ENCODE measurements at regions not wholly inside any gene's neighbourhood (a gene's known extent, or its start where the extent isn't known, plus 50 kb on each side); places are given as distances from the start of the nearest gene placed in this dataset.

DNA sequence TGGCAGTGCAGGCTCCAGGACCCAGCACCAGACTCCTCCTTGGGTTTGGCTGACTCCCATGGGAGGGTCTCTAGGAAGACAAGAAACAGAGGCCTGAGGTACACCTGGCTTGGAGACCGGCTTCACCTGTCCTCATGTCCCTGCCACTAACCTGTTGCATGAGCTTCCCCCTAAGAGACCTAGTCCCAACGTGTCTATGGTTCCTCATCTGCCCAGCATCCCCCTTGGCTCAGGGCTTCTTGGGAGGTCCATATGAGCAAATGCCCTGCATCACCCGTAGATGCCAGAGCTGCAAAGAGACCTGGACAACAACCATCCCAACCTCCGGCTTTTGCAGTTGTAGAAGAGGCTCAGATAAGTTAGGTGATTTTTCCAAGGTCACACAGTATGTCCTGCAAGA is 123.5 kb downstream of the BUD13 start:
- H3K9me3 ChIP-seq = no peaks in the 10 kb centered on the region
- H3K4me1 ChIP-seq = no peaks in the 10 kb centered on the region
- no peak overlapping the region for H3K27ac ChIP-seq
- TF ChIP-seq, protein P1, sequence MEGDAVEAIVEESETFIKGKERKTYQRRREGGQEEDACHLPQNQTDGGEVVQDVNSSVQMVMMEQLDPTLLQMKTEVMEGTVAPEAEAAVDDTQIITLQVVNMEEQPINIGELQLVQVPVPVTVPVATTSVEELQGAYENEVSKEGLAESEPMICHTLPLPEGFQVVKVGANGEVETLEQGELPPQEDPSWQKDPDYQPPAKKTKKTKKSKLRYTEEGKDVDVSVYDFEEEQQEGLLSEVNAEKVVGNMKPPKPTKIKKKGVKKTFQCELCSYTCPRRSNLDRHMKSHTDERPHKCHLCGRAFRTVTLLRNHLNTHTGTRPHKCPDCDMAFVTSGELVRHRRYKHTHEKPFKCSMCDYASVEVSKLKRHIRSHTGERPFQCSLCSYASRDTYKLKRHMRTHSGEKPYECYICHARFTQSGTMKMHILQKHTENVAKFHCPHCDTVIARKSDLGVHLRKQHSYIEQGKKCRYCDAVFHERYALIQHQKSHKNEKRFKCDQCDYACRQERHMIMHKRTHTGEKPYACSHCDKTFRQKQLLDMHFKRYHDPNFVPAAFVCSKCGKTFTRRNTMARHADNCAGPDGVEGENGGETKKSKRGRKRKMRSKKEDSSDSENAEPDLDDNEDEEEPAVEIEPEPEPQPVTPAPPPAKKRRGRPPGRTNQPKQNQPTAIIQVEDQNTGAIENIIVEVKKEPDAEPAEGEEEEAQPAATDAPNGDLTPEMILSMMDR (IDR thresholded peaks at IDR 0.05) = no peak
- intact Hi-C loops (cut with DNase I) = no loop called here
- no peak overlapping the region for H3K4me3 ChIP-seq
- H3K36me3 ChIP-seq = no peaks in the 10 kb centered on the region
- H3K27me3 ChIP-seq = no peaks in the 10 kb centered on the region
- no peak for DNase-seq (ENCODE audit: low spot score in 2 of 2)

GRCh38 chr11:116648247-116649174 is 124.3 kb downstream of the BUD13 start:
- TF ChIP-seq, protein P1 (IDR thresholded peaks at IDR 0.05) = no peak
- Histone ChIP-seq H3K36me3 (no peaks in the 10 kb centered on the region), H3K4me3 (no peak overlapping the region), H3K27me3 (no peaks in the 10 kb centered on the region), H3K9me3 (no peaks in the 10 kb centered on the region), H3K4me1 (no peaks in the 10 kb centered on the region), H3K27ac (no peak overlapping the region)
- DNase-seq (ENCODE audit: low spot score in 2 of 2) = no peak
- intact Hi-C loops (cut with DNase I) = no loop called here

DNA sequence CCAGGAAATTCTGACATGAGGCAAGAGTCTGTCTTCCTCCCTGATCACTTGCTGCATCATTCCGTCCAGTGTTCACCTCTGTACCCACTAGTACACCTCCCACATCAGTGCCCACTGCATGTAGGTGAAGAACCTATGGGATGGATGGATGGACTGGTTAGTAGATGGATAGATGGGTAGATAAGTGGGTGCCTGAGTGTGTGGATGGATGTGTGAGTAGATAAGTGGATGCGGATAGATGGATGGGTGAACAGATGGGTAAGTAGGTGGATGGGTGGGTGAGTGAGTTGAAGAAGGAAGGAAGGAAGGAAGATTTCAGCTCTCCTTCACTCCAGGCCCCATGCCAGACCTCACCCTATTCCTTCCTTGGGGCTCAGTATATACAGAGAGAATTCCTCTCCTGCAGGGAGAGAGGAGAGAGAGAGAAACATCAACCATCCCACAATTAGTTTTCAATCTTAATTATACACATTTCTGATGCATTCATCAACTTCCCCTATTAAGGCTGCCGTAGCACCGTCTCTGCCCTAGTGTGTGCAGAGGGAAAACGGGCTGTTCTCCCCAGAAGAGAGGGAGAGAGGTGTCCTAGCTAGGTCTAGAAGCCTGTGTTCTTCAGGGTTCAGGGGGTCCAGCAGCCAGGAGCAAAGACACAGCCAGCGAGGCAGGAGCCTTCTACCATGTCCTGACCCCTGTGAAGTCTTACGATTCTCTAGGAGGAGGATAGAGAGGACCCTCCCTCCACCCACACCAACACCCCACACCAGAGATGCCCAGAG is 125.3 kb downstream of the BUD13 start:
- TF ChIP-seq, protein P1 (IDR thresholded peaks at IDR 0.05) = no peak
- H3K27me3 ChIP-seq = no peaks in the 10 kb centered on the region
- H3K9me3 ChIP-seq = no peaks in the 10 kb centered on the region
- H3K27ac ChIP-seq = no peak overlapping the region
- no peak overlapping the region for H3K4me3 ChIP-seq
- H3K4me1 ChIP-seq = no peaks in the 10 kb centered on the region
- intact Hi-C loops (cut with DNase I) = no loop called here
- no peaks in the 10 kb centered on the region for H3K36me3 ChIP-seq
- DNase-seq (ENCODE audit: low spot score in 2 of 2) = no peak

- H3K27me3 ChIP-seq = no peaks in the 10 kb centered on the region
- H3K9me3 ChIP-seq = no peaks in the 10 kb centered on the region
- intact Hi-C loops (cut with DNase I) = no loop called here
- no peak overlapping the region for H3K4me3 ChIP-seq
- TF ChIP-seq, protein P1 (IDR thresholded peaks at IDR 0.05) = no peak
- no peaks in the 10 kb centered on the region for H3K4me1 ChIP-seq
- no peak overlapping the region for H3K27ac ChIP-seq
- H3K36me3 ChIP-seq = no peaks in the 10 kb centered on the region
- DNase-seq (ENCODE audit: low spot score in 2 of 2) = no peak
Measured at GRCh38 chr11:116646191-116646590, 126.6 kb downstream of the BUD13 start.

- H3K27me3 ChIP-seq = no peaks in the 10 kb centered on the region
- intact Hi-C loops (cut with DNase I) = no loop called here
- no peaks in the 10 kb centered on the region for H3K36me3 ChIP-seq
- TF ChIP-seq, protein P1 (IDR thresholded peaks at IDR 0.05) = no peak
- H3K9me3 ChIP-seq = no peaks in the 10 kb centered on the region
- no peaks in the 10 kb centered on the region for H3K4me1 ChIP-seq
- no peak overlapping the region for H3K4me3 ChIP-seq
- H3K27ac ChIP-seq = no peak overlapping the region
- DNase-seq (ENCODE audit: low spot score in 2 of 2) = no peak
Measured at GRCh38 chr11:116644941-116645305, 127.9 kb downstream of the BUD13 start.
